CD4-positive, CD25-positive, alpha-beta regulatory T cell (primary cell): ENCODE measurements at regions not wholly inside any gene's neighbourhood (a gene's known extent, or its start where the extent isn't known, plus 50 kb on each side); places are given as distances from the start of the nearest gene placed in this dataset.
"Not testable (repeated sequence)": the region's sequence is repeated elsewhere in the genome, so short reads cannot be mapped to it uniquely, and the experiment has no call there.

Experiments
- ATAC-seq, 2 donors: fragments of 150-1000 bp; cut with Tn5 transposase; one replicate each; pipeline ENCODE4 v1.10.0; 2021; ENCODE audit warnings: low read depth in 2 of 2, moderate number of reproducible peaks in 2 of 2, moderate library complexity in 1 of 2
- DNase-seq, 3 donors: peaks; one replicate each; pipeline versions ENCODE4 v3.0.0 to v3.0.0-alpha.2; 2012 to 2022; ENCODE audit warnings: mixed read lengths in 1 of 3
- H3K27ac ChIP-seq: one replicate; pipeline ENCODE4 v1.7.0; 2013; ENCODE audit warnings: mild to moderate bottlenecking, low read length; ENCODE audit not compliant: insufficient read depth, poor library complexity, severe bottlenecking
- H3K27me3 ChIP-seq: one replicate; pipeline ENCODE4 v1.7.0; 2013; ENCODE audit warnings: low read length; ENCODE audit not compliant: control insufficient read depth, insufficient read depth
- H3K36me3 ChIP-seq: one replicate; pipeline ENCODE4 v1.7.0; 2013; ENCODE audit warnings: mild to moderate bottlenecking, low read length, moderate library complexity; ENCODE audit not compliant: control insufficient read depth, insufficient read depth
- H3K4me1 ChIP-seq: 2 replicates; pipeline ENCODE4 v1.7.0; 2013; ENCODE audit warnings: mild to moderate bottlenecking, low read length; ENCODE audit not compliant: insufficient read depth, control insufficient read depth, poor library complexity, severe bottlenecking
- H3K4me3 ChIP-seq: one replicate; pipeline ENCODE4 v1.7.0; 2013; ENCODE audit warnings: low read depth, mild to moderate bottlenecking, low read length, moderate library complexity
- H3K9me3 ChIP-seq, 2 experiments: 1 replicate in 1 of 2; 2 replicates in 1 of 2; pipeline ENCODE4 v1.7.0; 2013; ENCODE audit warnings: low read length in 2 of 2, mild to moderate bottlenecking in 1 of 2, moderate library complexity in 1 of 2; ENCODE audit not compliant: control insufficient read depth in 2 of 2
- H3K27ac Mint-ChIP-seq, 3 donors: one replicate each; pipeline ENCODE4 v1.8.0; 2020 to 2022; ENCODE audit warnings: mild to moderate bottlenecking in 3 of 3, mixed read lengths in 3 of 3, moderate library complexity in 2 of 3
- H3K27me3 Mint-ChIP-seq: one replicate; pipeline ENCODE4 v1.8.0; 2022; ENCODE audit warnings: mild to moderate bottlenecking, mixed read lengths
- H3K36me3 Mint-ChIP-seq: one replicate; pipeline ENCODE4 v1.8.0; 2020; ENCODE audit warnings: mixed read lengths
- H3K4me1 Mint-ChIP-seq, 4 donors: one replicate each; pipeline ENCODE4 v1.8.0; 2020 to 2022; ENCODE audit warnings: mixed read lengths in 4 of 4, mild to moderate bottlenecking in 1 of 4
- H3K4me3 Mint-ChIP-seq, 4 donors: one replicate each; pipeline ENCODE4 v1.8.0; 2020 to 2022; ENCODE audit warnings: mild to moderate bottlenecking in 4 of 4, mixed read lengths in 4 of 4, moderate library complexity in 3 of 4
- H3K9me3 Mint-ChIP-seq, 7 donors: one replicate each; pipeline ENCODE4 v1.8.0; 2020 to 2022; ENCODE audit warnings: mixed read lengths in 7 of 7, mild to moderate bottlenecking in 3 of 7, moderate library complexity in 2 of 7

- H3K27me3 ChIP-seq = no peaks in the 10 kb centered on the region
- peak overlapping the region; percentile 75 to 90 (median 78) for H3K4me3 Mint-ChIP-seq
- peak overlapping the region; percentile 86 for H3K4me3 ChIP-seq
- peaks cover 5% of the 10 kb centered on the region for H3K36me3 Mint-ChIP-seq
- peaks cover 6 to 72% (median 35%) of the 10 kb centered on the region in 4 donors for H3K4me1 Mint-ChIP-seq
- H3K27me3 Mint-ChIP-seq = no peaks in the 10 kb centered on the region
- ATAC-seq (peak; percentile 32 to 50), DNase-seq (peak in 2 of 3 donors; percentile 13 to 47)
- no peaks in the 10 kb centered on the region for H3K9me3 ChIP-seq
- peak overlapping the region; percentile 82 for H3K27ac ChIP-seq
- no peaks in the 10 kb centered on the region for H3K36me3 ChIP-seq
- peak overlapping the region; percentile 92 to 94 (median 93) for H3K27ac Mint-ChIP-seq
- peaks cover 22% of the 10 kb centered on the region for H3K4me1 ChIP-seq
- H3K9me3 Mint-ChIP-seq = peaks cover 0 to 1% (median 0%) of the 10 kb centered on the region in 7 donors
Measured at GRCh38 chrX:45807572-45808425, 607.1 kb upstream of the DIPK2B start.

DNA sequence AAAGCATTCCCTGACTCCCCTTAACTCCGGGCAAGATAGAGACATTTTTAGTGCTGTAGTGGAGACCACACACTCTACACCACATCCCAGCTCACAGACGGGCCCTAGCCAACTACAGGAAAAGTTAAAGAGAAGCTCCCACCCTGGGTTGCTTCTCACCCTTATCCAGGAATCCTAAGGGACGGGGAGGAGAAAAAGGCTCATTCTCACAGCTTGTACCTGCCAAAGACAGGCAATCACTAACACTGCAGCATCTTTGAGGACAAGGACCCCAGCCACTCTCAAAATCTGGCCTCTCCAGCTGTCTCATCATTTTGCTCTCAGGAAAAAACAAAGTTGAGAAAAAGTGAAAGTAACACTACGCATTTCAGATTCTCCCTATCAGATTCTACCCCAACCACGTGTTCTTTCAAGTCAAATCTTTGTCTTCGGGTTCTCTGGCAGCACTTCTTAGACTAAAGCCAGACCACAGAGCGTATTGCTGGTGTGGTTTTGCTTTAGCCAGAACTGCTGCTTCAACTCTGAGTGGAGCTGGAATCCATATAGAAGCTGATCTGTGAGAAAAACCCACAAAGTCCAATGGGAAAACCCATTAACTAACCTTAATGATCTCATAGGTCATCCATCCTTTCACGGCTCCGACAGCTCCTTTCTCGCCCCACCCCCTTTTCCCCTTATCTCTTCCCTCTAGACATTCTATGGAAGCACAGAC lies 605.9 kb upstream of the DIPK2B start:
- Histone ChIP-seq H3K27ac (peak overlapping the region; percentile 82), H3K9me3 (no peaks in the 10 kb centered on the region), H3K4me3 (peak overlapping the region; percentile 86), H3K4me1 (peaks cover 20% of the 10 kb centered on the region), H3K27me3 (no peaks in the 10 kb centered on the region), H3K36me3 (no peaks in the 10 kb centered on the region)
- peak overlapping the region; percentile 92 to 94 (median 92) for H3K27ac Mint-ChIP-seq
- peaks cover 5% of the 10 kb centered on the region for H3K36me3 Mint-ChIP-seq
- no peaks in the 10 kb centered on the region for H3K27me3 Mint-ChIP-seq
- peak; percentile 79 to 81 for ATAC-seq
- peaks cover 6 to 70% (median 35%) of the 10 kb centered on the region in 4 donors for H3K4me1 Mint-ChIP-seq
- H3K4me3 Mint-ChIP-seq = peak overlapping the region; percentile 75 to 90 (median 78)
- H3K9me3 Mint-ChIP-seq = peaks cover 0 to 1% (median 0%) of the 10 kb centered on the region in 7 donors
- peak; percentile 32 to 82 (median 78) for DNase-seq

DNA sequence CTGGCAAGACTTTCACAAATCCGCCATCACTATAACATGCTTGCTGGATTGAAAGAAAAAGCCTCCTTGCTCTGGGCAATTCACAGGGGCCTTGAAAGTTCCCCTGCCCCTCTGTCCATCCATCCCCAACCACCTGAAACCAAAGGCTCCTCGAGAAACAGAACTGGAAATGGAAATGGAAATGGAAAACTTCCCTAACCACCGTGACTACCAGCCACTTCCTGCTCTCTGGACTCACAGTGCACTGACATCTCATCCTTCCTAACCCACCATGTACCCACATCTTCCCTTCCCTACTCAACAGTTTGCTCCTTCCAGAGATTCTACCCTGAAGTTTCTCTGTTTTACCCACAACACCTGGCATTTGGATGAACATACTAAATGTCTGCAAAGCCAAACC lies 603.6 kb upstream of the DIPK2B start:
- Mint-ChIP-seq H3K4me3 (peak overlapping the region in 2 of 4 donors; percentile 14 to 75), H3K27me3 (no peaks in the 10 kb centered on the region), H3K9me3 (peaks cover 0 to 1% (median 0%) of the 10 kb centered on the region in 7 donors), H3K4me1 (peaks cover 6 to 64% (median 27%) of the 10 kb centered on the region in 4 donors), H3K27ac (peak overlapping the region in 1 of 3 donors; percentile 69), H3K36me3 (peaks cover 5% of the 10 kb centered on the region)
- Histone ChIP-seq H3K27ac (no peak overlapping the region), H3K4me1 (peaks cover 18% of the 10 kb centered on the region), H3K27me3 (no peaks in the 10 kb centered on the region), H3K4me3 (no peak overlapping the region), H3K36me3 (no peaks in the 10 kb centered on the region), H3K9me3 (no peaks in the 10 kb centered on the region)
- no peak for ATAC-seq
- DNase-seq = no peak

- ATAC-seq (no peak), DNase-seq (no peak)
- Mint-ChIP-seq H3K27me3 (no peaks in the 10 kb centered on the region), H3K4me3 (peak overlapping the region in 1 of 4 donors; percentile 75), H3K9me3 (peaks cover 0 to 1% (median 0%) of the 10 kb centered on the region in 7 donors), H3K27ac (peak overlapping the region in 1 of 3 donors; percentile 17), H3K36me3 (peaks cover 5% of the 10 kb centered on the region), H3K4me1 (peaks cover 6 to 62% (median 27%) of the 10 kb centered on the region in 4 donors)
- H3K4me1 ChIP-seq = peaks cover 18% of the 10 kb centered on the region
- no peaks in the 10 kb centered on the region for H3K9me3 ChIP-seq
- H3K4me3 ChIP-seq = peak overlapping the region; percentile 2
- no peaks in the 10 kb centered on the region for H3K36me3 ChIP-seq
- no peak overlapping the region for H3K27ac ChIP-seq
- no peaks in the 10 kb centered on the region for H3K27me3 ChIP-seq
Measured at GRCh38 chrX:45803383-45803921, 602.8 kb upstream of the DIPK2B start.

- H3K27ac Mint-ChIP-seq = peak overlapping the region in 1 of 3 donors; percentile 59
- ATAC-seq (peak; percentile 53 to 60), DNase-seq (peak in 2 of 3 donors; percentile 48 to 55)
- H3K4me1 Mint-ChIP-seq = peaks cover 3 to 48% (median 30%) of the 10 kb centered on the region in 4 donors
- H3K4me3 ChIP-seq = peak overlapping the region; percentile 37
- H3K9me3 ChIP-seq = no peaks in the 10 kb centered on the region
- no peaks in the 10 kb centered on the region for H3K27me3 Mint-ChIP-seq
- H3K4me1 ChIP-seq = peaks cover 8% of the 10 kb centered on the region
- H3K27ac ChIP-seq = peak overlapping the region; percentile 41
- H3K36me3 Mint-ChIP-seq = peaks cover 5% of the 10 kb centered on the region
- no peaks in the 10 kb centered on the region for H3K36me3 ChIP-seq
- peak overlapping the region; percentile 2 to 40 (median 10) for H3K4me3 Mint-ChIP-seq
- H3K27me3 ChIP-seq = no peaks in the 10 kb centered on the region
- peaks cover 0 to 1% (median 0%) of the 10 kb centered on the region in 7 donors for H3K9me3 Mint-ChIP-seq
Measured at GRCh38 chrX:45801554-45801953, 600.9 kb upstream of the DIPK2B start.

- not testable (repeated sequence) for H3K27me3 Mint-ChIP-seq, H3K27me3 ChIP-seq, H3K36me3 Mint-ChIP-seq, H3K4me1 ChIP-seq, H3K36me3 ChIP-seq, H3K27ac ChIP-seq, H3K9me3 Mint-ChIP-seq, ATAC-seq, H3K9me3 ChIP-seq
- Mint-ChIP-seq H3K27ac (peak overlapping the region in 1 of 3 donors; percentile 59), H3K4me1 (peaks cover 0 to 47% (median 30%) of the 10 kb centered on the region in 4 donors), H3K4me3 (peak overlapping the region in 3 of 4 donors; percentile 2 to 32 (median 13))
- peak overlapping the region; percentile 37 for H3K4me3 ChIP-seq
- peak in 1 of 3 donors; percentile 26 for DNase-seq
Measured at GRCh38 chrX:45800746-45801453, 600.2 kb upstream of the DIPK2B start.

DNA sequence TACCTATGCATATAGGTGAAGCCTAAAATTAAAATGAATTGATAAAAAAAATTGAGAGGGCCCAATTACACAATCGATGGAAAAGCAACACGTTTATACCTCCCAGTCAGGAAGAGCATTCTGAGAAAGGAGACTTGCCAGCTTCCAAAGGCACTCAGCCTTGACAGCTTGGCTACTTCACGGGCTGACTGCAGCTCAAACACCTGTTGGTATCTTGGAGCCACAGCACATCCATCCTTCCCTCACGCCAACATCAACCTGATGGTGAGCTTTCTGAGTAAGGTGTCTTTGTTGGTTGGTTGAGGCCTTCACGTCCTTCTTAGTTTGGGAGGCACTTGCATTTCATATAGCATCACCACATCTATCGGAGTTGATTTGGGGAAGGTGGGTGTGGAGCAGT lies 598.9 kb upstream of the DIPK2B start:
- DNase-seq (no peak), ATAC-seq (no peak)
- Mint-ChIP-seq H3K4me1 (peaks cover 0 to 52% (median 29%) of the 10 kb centered on the region in 4 donors), H3K4me3 (peak overlapping the region in 2 of 4 donors; percentile 23 to 58), H3K36me3 (peaks cover 4% of the 10 kb centered on the region), H3K27me3 (no peaks in the 10 kb centered on the region), H3K9me3 (peaks cover 0 to 1% (median 0%) of the 10 kb centered on the region in 7 donors), H3K27ac (peak overlapping the region in 1 of 3 donors; percentile 38)
- peaks cover 5% of the 10 kb centered on the region for H3K4me1 ChIP-seq
- no peaks in the 10 kb centered on the region for H3K9me3 ChIP-seq
- H3K27me3 ChIP-seq = no peaks in the 10 kb centered on the region
- H3K4me3 ChIP-seq = peak overlapping the region; percentile 57
- no peak overlapping the region for H3K27ac ChIP-seq
- no peaks in the 10 kb centered on the region for H3K36me3 ChIP-seq
